H7 (cell line): ENCODE measurements at regions not wholly inside any gene's neighbourhood (a gene's known extent, or its start where the extent isn't known, plus 50 kb on each side); places are given as distances from the start of the nearest gene placed in this dataset.

Source experiments
- DNase-seq: peaks from one replicate; pipeline ENCODE4 v3.0.0; 2012
- H3K27me3 ChIP-seq: 2 replicates; pipeline ENCODE4 v1.6.0; 2011; ENCODE audit warnings: mild to moderate bottlenecking, low read length; ENCODE audit not compliant: control insufficient read depth, insufficient read depth
- H3K36me3 ChIP-seq: replicated peaks from 2 replicates; pipeline ENCODE4 v1.5.1; 2011; ENCODE audit warnings: low read length; ENCODE audit not compliant: control insufficient read depth, insufficient read depth
- H3K4me3 ChIP-seq: 2 replicates; pipeline ENCODE4 v1.5.1; 2011; ENCODE audit warnings: low read depth, mild to moderate bottlenecking, control low read depth, low read length, moderate library complexity; ENCODE audit not compliant: insufficient read depth

GRCh38 chr3:87044409-87044808 is 53.5 kb upstream of the VGLL3 start:
- Histone ChIP-seq H3K4me3 (no peak overlapping the region), H3K27me3 (no peaks in the 10 kb centered on the region), H3K36me3 (no peaks in the 10 kb centered on the region)
- no peak for DNase-seq

GRCh38 chr3:87041191-87041590 is 50.2 kb upstream of the VGLL3 start:
- Histone ChIP-seq H3K27me3 (no peaks in the 10 kb centered on the region), H3K4me3 (no peak overlapping the region), H3K36me3 (no peaks in the 10 kb centered on the region)
- no peak for DNase-seq
